Endodermal cell (in vitro differentiated cells): ENCODE measurements at regions not wholly inside any gene's neighbourhood (a gene's known extent, or its start where the extent isn't known, plus 50 kb on each side); places are given as distances from the start of the nearest gene placed in this dataset.

Source experiments
- DNase-seq: peaks from one replicate; pipeline ENCODE4 v3.0.0-alpha.2; 2017
- H3K27ac ChIP-seq: 2 replicates; pipeline ENCODE4 v1.5.1; 2013; ENCODE audit warnings: mild to moderate bottlenecking, low read depth, low read length, moderate library complexity
- H3K27me3 ChIP-seq: 2 replicates; pipeline ENCODE4 v1.6.1; 2013; ENCODE audit warnings: mild to moderate bottlenecking, low read length, moderate library complexity; ENCODE audit not compliant: insufficient read depth, control insufficient read depth, poor library complexity, severe bottlenecking
- H3K36me3 ChIP-seq: 2 replicates; pipeline ENCODE4 v1.7.0; 2013; ENCODE audit warnings: mild to moderate bottlenecking, low read length, moderate library complexity; ENCODE audit not compliant: control insufficient read depth, insufficient read depth
- H3K4me1 ChIP-seq: one replicate; pipeline ENCODE4 v1.7.0; 2013; ENCODE audit warnings: low read length; ENCODE audit not compliant: control insufficient read depth, insufficient read depth
- H3K4me3 ChIP-seq: 2 replicates; pipeline ENCODE4 v1.5.1; 2013; ENCODE audit warnings: mild to moderate bottlenecking, low read length, moderate library complexity
- H3K9ac ChIP-seq: 2 replicates; pipeline ENCODE4 v1.6.1; 2013; ENCODE audit warnings: mild to moderate bottlenecking, low read length, moderate library complexity; ENCODE audit not compliant: poor library complexity, severe bottlenecking; ENCODE audit errors: extremely low read depth
- H3K9me3 ChIP-seq: 2 replicates; pipeline ENCODE4 v1.6.1; 2013; ENCODE audit warnings: mild to moderate bottlenecking, low read length, moderate library complexity; ENCODE audit not compliant: control insufficient read depth
- H3K27ac Mint-ChIP-seq: 2 replicates; pipeline ENCODE4 v1.8.0; 2020; ENCODE audit warnings: mixed read lengths
- H3K27me3 Mint-ChIP-seq: 2 replicates; pipeline ENCODE4 v1.8.0; 2021; ENCODE audit warnings: mild to moderate bottlenecking, mixed read lengths; ENCODE audit not compliant: insufficient read depth
- H3K36me3 Mint-ChIP-seq: 2 replicates; pipeline ENCODE4 v1.8.0; 2020; ENCODE audit warnings: low read depth, mixed read lengths
- H3K4me1 Mint-ChIP-seq: 2 replicates; pipeline ENCODE4 v1.8.0; 2020; ENCODE audit warnings: mixed read lengths
- H3K4me3 Mint-ChIP-seq: 2 replicates; pipeline ENCODE4 v1.8.0; 2020; ENCODE audit warnings: mild to moderate bottlenecking, moderate library complexity, mixed read lengths
- H3K9me3 Mint-ChIP-seq: 2 replicates; pipeline ENCODE4 v1.8.0; 2020; ENCODE audit warnings: mild to moderate bottlenecking, mixed read lengths
- WGBS, 2 experiments: methylation state at CpG; one replicate each; pipeline versions ENCODE4 v1.1.5 to v1.1.7; 2013; ENCODE audit warnings: missing lambda C conversion rate in 2 of 2, mixed read lengths in 1 of 2; ENCODE audit not compliant: insufficient coverage in 1 of 2, insufficient read length in 1 of 2; 5-methylcytosine and 5-hydroxymethylcytosine counted together
- TF ChIP-seq, protein P1 (sequence below): fragments of 200-600 bp; sonication (generic); conservative IDR thresholded peaks from 2 replicates; pipeline ENCODE4 v1.5.0; 2021; ENCODE audit warnings: antibody characterized with exemption, mild to moderate bottlenecking

GRCh38 chrX:43556207-43556606 is 99.9 kb upstream of the MAOA start:
- WGBS, 2 experiments: 83% methylated on average over 1 of the region's 1 CpG; no CpG with 5 or more reads in 1 of the 2 experiments
- Mint-ChIP-seq H3K4me1 (peaks cover 41% of the 10 kb centered on the region), H3K36me3 (no peaks in the 10 kb centered on the region), H3K27ac (peak overlapping the region; percentile 14), H3K27me3 (no peaks in the 10 kb centered on the region), H3K4me3 (no peak overlapping the region), H3K9me3 (peaks cover 6% of the 10 kb centered on the region)
- DNase-seq: no peak
- H3K4me1 ChIP-seq: peaks cover 3% of the 10 kb centered on the region
- no peaks in the 10 kb centered on the region for H3K27me3 ChIP-seq
- H3K9me3 ChIP-seq: peaks cover 4% of the 10 kb centered on the region
- no peak overlapping the region for H3K9ac ChIP-seq
- H3K4me3 ChIP-seq: no peak overlapping the region
- no peak overlapping the region for H3K27ac ChIP-seq
- no peaks in the 10 kb centered on the region for H3K36me3 ChIP-seq
- TF ChIP-seq, protein P1, sequence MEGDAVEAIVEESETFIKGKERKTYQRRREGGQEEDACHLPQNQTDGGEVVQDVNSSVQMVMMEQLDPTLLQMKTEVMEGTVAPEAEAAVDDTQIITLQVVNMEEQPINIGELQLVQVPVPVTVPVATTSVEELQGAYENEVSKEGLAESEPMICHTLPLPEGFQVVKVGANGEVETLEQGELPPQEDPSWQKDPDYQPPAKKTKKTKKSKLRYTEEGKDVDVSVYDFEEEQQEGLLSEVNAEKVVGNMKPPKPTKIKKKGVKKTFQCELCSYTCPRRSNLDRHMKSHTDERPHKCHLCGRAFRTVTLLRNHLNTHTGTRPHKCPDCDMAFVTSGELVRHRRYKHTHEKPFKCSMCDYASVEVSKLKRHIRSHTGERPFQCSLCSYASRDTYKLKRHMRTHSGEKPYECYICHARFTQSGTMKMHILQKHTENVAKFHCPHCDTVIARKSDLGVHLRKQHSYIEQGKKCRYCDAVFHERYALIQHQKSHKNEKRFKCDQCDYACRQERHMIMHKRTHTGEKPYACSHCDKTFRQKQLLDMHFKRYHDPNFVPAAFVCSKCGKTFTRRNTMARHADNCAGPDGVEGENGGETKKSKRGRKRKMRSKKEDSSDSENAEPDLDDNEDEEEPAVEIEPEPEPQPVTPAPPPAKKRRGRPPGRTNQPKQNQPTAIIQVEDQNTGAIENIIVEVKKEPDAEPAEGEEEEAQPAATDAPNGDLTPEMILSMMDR: peak; percentile 15

DNA sequence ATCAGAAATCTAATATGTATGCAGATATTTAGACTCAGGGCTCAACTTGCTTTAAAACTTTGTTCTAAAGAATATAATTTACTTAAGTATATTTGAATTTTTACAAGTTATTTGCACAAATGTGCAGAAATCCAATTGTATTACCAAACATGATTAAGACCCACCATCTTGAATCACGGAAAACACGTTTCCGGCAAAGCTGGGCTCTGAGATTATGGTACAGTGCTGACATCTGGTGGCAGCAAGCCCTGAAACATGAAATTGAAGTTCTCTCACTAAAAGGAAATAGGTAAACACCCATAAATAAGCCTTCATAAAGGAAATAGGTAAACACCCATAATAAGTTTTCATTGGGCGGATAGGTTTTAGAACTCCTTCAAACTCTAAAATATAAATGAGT is 98.3 kb upstream of the MAOA start:
- Histone ChIP-seq H3K4me1 (peaks cover 3% of the 10 kb centered on the region), H3K9ac (no peak overlapping the region), H3K36me3 (no peaks in the 10 kb centered on the region), H3K27me3 (no peaks in the 10 kb centered on the region), H3K27ac (no peak overlapping the region), H3K4me3 (no peak overlapping the region), H3K9me3 (peaks cover 10% of the 10 kb centered on the region)
- no peak overlapping the region for H3K27ac Mint-ChIP-seq
- WGBS, 2 experiments: 26% methylated on average over 3 of the region's 4 CpGs; no CpG with 5 or more reads in 1 of the 2 experiments
- peaks cover 25% of the 10 kb centered on the region for H3K4me1 Mint-ChIP-seq
- TF ChIP-seq, protein P1: peak; percentile 94
- no peaks in the 10 kb centered on the region for H3K36me3 Mint-ChIP-seq
- peak; percentile 84 for DNase-seq
- H3K27me3 Mint-ChIP-seq: no peaks in the 10 kb centered on the region
- H3K4me3 Mint-ChIP-seq: no peak overlapping the region
- H3K9me3 Mint-ChIP-seq: peaks cover 14% of the 10 kb centered on the region

DNA sequence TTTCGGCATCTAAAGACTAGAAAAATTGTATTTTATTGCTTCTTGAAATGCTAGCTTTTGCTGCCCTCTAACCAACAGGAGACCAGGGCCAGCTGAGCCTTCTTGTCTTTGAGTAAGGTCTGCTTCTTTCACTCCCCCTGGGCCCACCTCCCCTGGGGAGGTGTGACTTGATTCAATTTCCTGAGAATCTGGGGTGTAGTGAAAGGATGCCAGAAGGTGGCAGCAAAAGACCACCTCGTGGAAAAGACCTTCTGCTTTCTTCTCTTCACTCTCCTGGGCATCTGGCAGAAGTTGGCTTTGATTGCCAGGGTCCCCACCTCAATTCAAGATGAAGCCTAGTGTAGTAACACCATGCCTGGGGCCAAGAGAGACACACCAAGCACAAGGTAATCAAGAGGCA is 96.5 kb upstream of the MAOA start:
- H3K4me1 Mint-ChIP-seq: peaks cover 21% of the 10 kb centered on the region
- Histone ChIP-seq H3K36me3 (no peaks in the 10 kb centered on the region), H3K27ac (no peak overlapping the region), H3K27me3 (no peaks in the 10 kb centered on the region), H3K9me3 (peaks cover 10% of the 10 kb centered on the region), H3K4me1 (no peaks in the 10 kb centered on the region), H3K9ac (no peak overlapping the region), H3K4me3 (no peak overlapping the region)
- H3K27me3 Mint-ChIP-seq: no peaks in the 10 kb centered on the region
- H3K27ac Mint-ChIP-seq: no peak overlapping the region
- peaks cover 16% of the 10 kb centered on the region for H3K9me3 Mint-ChIP-seq
- H3K4me3 Mint-ChIP-seq: no peak overlapping the region
- no peaks in the 10 kb centered on the region for H3K36me3 Mint-ChIP-seq
- TF ChIP-seq, protein P1: peak; percentile 89
- DNase-seq: peak; percentile 91
- 40% methylated on average over 2 of the region's 2 CpGs; no CpG with 5 or more reads in 1 of the 2 experiments for WGBS, 2 experiments
